T-helper 17 cell (primary cell): ENCODE measurements at regions not wholly inside any gene's neighbourhood (a gene's known extent, or its start where the extent isn't known, plus 50 kb on each side); places are given as distances from the start of the nearest gene placed in this dataset.

Experiments used
- ATAC-seq: fragments of 150-1000 bp; cut with Tn5 transposase; 2 replicates; pipeline ENCODE4 v1.10.0; 2021; ENCODE audit warnings: mild to moderate bottlenecking, moderate library complexity
- DNase-seq, 3 donors: peaks; one replicate each; pipeline versions ENCODE4 v3.0.0 to v3.0.0-alpha.2; 2020 to 2021
- H3K9me3 ChIP-seq: one replicate; pipeline ENCODE4 v1.7.0; 2013; ENCODE audit warnings: low read length, mild to moderate bottlenecking; ENCODE audit not compliant: control insufficient read depth, poor library complexity, severe bottlenecking
- H3K27ac Mint-ChIP-seq: one replicate; pipeline ENCODE4 v1.8.0; 2022; ENCODE audit warnings: mild to moderate bottlenecking, moderate library complexity, mixed read lengths
- H3K27me3 Mint-ChIP-seq: one replicate; pipeline ENCODE4 v1.8.0; 2022; ENCODE audit warnings: mixed read lengths
- H3K36me3 Mint-ChIP-seq: one replicate; pipeline ENCODE4 v1.8.0; 2022; ENCODE audit warnings: low read depth, mixed read lengths
- H3K4me1 Mint-ChIP-seq: one replicate; pipeline ENCODE4 v1.8.0; 2022; ENCODE audit warnings: mild to moderate bottlenecking, mixed read lengths
- H3K4me3 Mint-ChIP-seq: one replicate; pipeline ENCODE4 v1.8.0; 2022; ENCODE audit warnings: mild to moderate bottlenecking, moderate library complexity, mixed read lengths

GRCh38 chr12:127728729-127729128 is 538.2 kb upstream of the TMEM132C start:
- H3K4me1 Mint-ChIP-seq, result no peaks in the 10 kb centered on the region
- H3K27me3 Mint-ChIP-seq, result no peaks in the 10 kb centered on the region
- DNase-seq (no peak), ATAC-seq (no peak)
- H3K36me3 Mint-ChIP-seq, result no peaks in the 10 kb centered on the region
- no peak overlapping the region for H3K4me3 Mint-ChIP-seq
- no peak overlapping the region for H3K27ac Mint-ChIP-seq
- H3K9me3 ChIP-seq, result no peaks in the 10 kb centered on the region

GRCh38 chr12:127729381-127729780 is 537.6 kb upstream of the TMEM132C start:
- DNase-seq (no peak), ATAC-seq (no peak)
- Mint-ChIP-seq H3K36me3 (no peaks in the 10 kb centered on the region), H3K4me3 (no peak overlapping the region), H3K27ac (no peak overlapping the region), H3K4me1 (no peaks in the 10 kb centered on the region), H3K27me3 (no peaks in the 10 kb centered on the region)
- no peaks in the 10 kb centered on the region for H3K9me3 ChIP-seq

- Mint-ChIP-seq H3K4me1 (no peaks in the 10 kb centered on the region), H3K27me3 (no peaks in the 10 kb centered on the region), H3K4me3 (no peak overlapping the region), H3K27ac (no peak overlapping the region), H3K36me3 (no peaks in the 10 kb centered on the region)
- ATAC-seq (no peak), DNase-seq (no peak)
- no peaks in the 10 kb centered on the region for H3K9me3 ChIP-seq
Measured at GRCh38 chr12:127731657-127732056, 535.3 kb upstream of the TMEM132C start.

- Mint-ChIP-seq H3K27ac (no peak overlapping the region), H3K4me1 (no peaks in the 10 kb centered on the region), H3K4me3 (no peak overlapping the region), H3K27me3 (no peaks in the 10 kb centered on the region), H3K36me3 (no peaks in the 10 kb centered on the region)
- DNase-seq, result no peak
- no peak for ATAC-seq
- H3K9me3 ChIP-seq, result no peaks in the 10 kb centered on the region
Measured at GRCh38 chr12:127742231-127742630, 524.7 kb upstream of the TMEM132C start.

- no peak for ATAC-seq
- H3K4me1 Mint-ChIP-seq, result no peaks in the 10 kb centered on the region
- no peak overlapping the region for H3K4me3 Mint-ChIP-seq
- no peak overlapping the region for H3K27ac Mint-ChIP-seq
- DNase-seq, result no peak
- no peaks in the 10 kb centered on the region for H3K27me3 Mint-ChIP-seq
- H3K9me3 ChIP-seq, result no peaks in the 10 kb centered on the region
- H3K36me3 Mint-ChIP-seq, result no peaks in the 10 kb centered on the region
Measured at GRCh38 chr12:127745469-127746212, 521.3 kb upstream of the TMEM132C start.

- H3K27ac Mint-ChIP-seq, result no peak overlapping the region
- no peaks in the 10 kb centered on the region for H3K36me3 Mint-ChIP-seq
- ATAC-seq, result no peak
- no peaks in the 10 kb centered on the region for H3K27me3 Mint-ChIP-seq
- no peak for DNase-seq
- no peaks in the 10 kb centered on the region for H3K9me3 ChIP-seq
- no peaks in the 10 kb centered on the region for H3K4me1 Mint-ChIP-seq
- no peak overlapping the region for H3K4me3 Mint-ChIP-seq
Measured at GRCh38 chr12:127749416-127749815, 517.6 kb upstream of the TMEM132C start.

- no peak for DNase-seq
- Mint-ChIP-seq H3K27ac (no peak overlapping the region), H3K4me3 (no peak overlapping the region), H3K4me1 (no peaks in the 10 kb centered on the region), H3K36me3 (no peaks in the 10 kb centered on the region), H3K27me3 (no peaks in the 10 kb centered on the region)
- ATAC-seq, result no peak
- H3K9me3 ChIP-seq, result no peaks in the 10 kb centered on the region
Measured at GRCh38 chr12:127750076-127750840, 516.7 kb upstream of the TMEM132C start.

- no peaks in the 10 kb centered on the region for H3K27me3 Mint-ChIP-seq
- DNase-seq (no peak), ATAC-seq (no peak)
Measured at GRCh38 chr12:127752802-127753201, 514.2 kb upstream of the TMEM132C start.

GRCh38 chr12:127760357-127760756 is 506.6 kb upstream of the TMEM132C start:
- H3K4me1 Mint-ChIP-seq, result no peaks in the 10 kb centered on the region
- no peaks in the 10 kb centered on the region for H3K36me3 Mint-ChIP-seq
- DNase-seq (no peak), ATAC-seq (no peak)
- H3K27me3 Mint-ChIP-seq, result no peaks in the 10 kb centered on the region
- no peak overlapping the region for H3K27ac Mint-ChIP-seq
- no peak overlapping the region for H3K4me3 Mint-ChIP-seq
- H3K9me3 ChIP-seq, result no peaks in the 10 kb centered on the region

More at GRCh38 chr12:127752802-127753201, 514.2 kb upstream of the TMEM132C start:
- H3K36me3 Mint-ChIP-seq, result no peaks in the 10 kb centered on the region
- H3K9me3 ChIP-seq, result no peaks in the 10 kb centered on the region
- no peak overlapping the region for H3K4me3 Mint-ChIP-seq
- no peaks in the 10 kb centered on the region for H3K4me1 Mint-ChIP-seq
- no peak overlapping the region for H3K27ac Mint-ChIP-seq

- H3K4me3 Mint-ChIP-seq, result no peak overlapping the region
- no peak for ATAC-seq
Measured at GRCh38 chr12:127760996-127761395, 506.0 kb upstream of the TMEM132C start.

GRCh38 chr12:127761880-127762279 is 505.1 kb upstream of the TMEM132C start:
- Mint-ChIP-seq H3K27ac (no peak overlapping the region), H3K27me3 (no peaks in the 10 kb centered on the region), H3K4me1 (no peaks in the 10 kb centered on the region), H3K4me3 (no peak overlapping the region), H3K36me3 (no peaks in the 10 kb centered on the region)
- no peaks in the 10 kb centered on the region for H3K9me3 ChIP-seq
- no peak for ATAC-seq
- DNase-seq, result no peak

More at GRCh38 chr12:127760996-127761395, 506.0 kb upstream of the TMEM132C start:
- no peaks in the 10 kb centered on the region for H3K27me3 Mint-ChIP-seq
- no peak for DNase-seq
- H3K36me3 Mint-ChIP-seq, result no peaks in the 10 kb centered on the region
- no peaks in the 10 kb centered on the region for H3K4me1 Mint-ChIP-seq
- H3K27ac Mint-ChIP-seq, result no peak overlapping the region
- no peaks in the 10 kb centered on the region for H3K9me3 ChIP-seq

GRCh38 chr12:127767656-127768055 is 499.3 kb upstream of the TMEM132C start:
- ATAC-seq (no peak), DNase-seq (no peak)
- no peaks in the 10 kb centered on the region for H3K9me3 ChIP-seq
- no peak overlapping the region for H3K4me3 Mint-ChIP-seq
- H3K4me1 Mint-ChIP-seq, result no peaks in the 10 kb centered on the region
- H3K27ac Mint-ChIP-seq, result no peak overlapping the region
- no peaks in the 10 kb centered on the region for H3K27me3 Mint-ChIP-seq
- H3K36me3 Mint-ChIP-seq, result no peaks in the 10 kb centered on the region

GRCh38 chr12:127770118-127770517 is 496.9 kb upstream of the TMEM132C start:
- no peak overlapping the region for H3K27ac Mint-ChIP-seq
- no peak for ATAC-seq

GRCh38 chr12:127771546-127771945 is 495.4 kb upstream of the TMEM132C start:
- no peaks in the 10 kb centered on the region for H3K36me3 Mint-ChIP-seq
- no peaks in the 10 kb centered on the region for H3K27me3 Mint-ChIP-seq
- DNase-seq (no peak), ATAC-seq (no peak)
- no peak overlapping the region for H3K4me3 Mint-ChIP-seq
- H3K27ac Mint-ChIP-seq, result no peak overlapping the region
- no peaks in the 10 kb centered on the region for H3K4me1 Mint-ChIP-seq
- no peaks in the 10 kb centered on the region for H3K9me3 ChIP-seq

More at GRCh38 chr12:127770118-127770517, 496.9 kb upstream of the TMEM132C start:
- Mint-ChIP-seq H3K4me3 (no peak overlapping the region), H3K36me3 (no peaks in the 10 kb centered on the region), H3K27me3 (no peaks in the 10 kb centered on the region), H3K4me1 (no peaks in the 10 kb centered on the region)
- DNase-seq, result no peak
- no peaks in the 10 kb centered on the region for H3K9me3 ChIP-seq
